SK-N-SH (cell line): ENCODE measurements at regions not wholly inside any gene's neighbourhood (a gene's known extent, or its start where the extent isn't known, plus 50 kb on each side); places are given as distances from the start of the nearest gene placed in this dataset.

Experiments used
- CTCF ChIA-PET: fragments of 300-600, 350-600 bp; formaldehyde crosslinking; extraction: SDS; loops from one replicate; lab custom pipeline; 2021; lab: Yijun Ruan, JAX
- POLR2A ChIA-PET: fragments of 350-600 bp; sonication (Branson Sonifier 250); formaldehyde crosslinking; extraction: SDS; loops from one replicate; lab custom pipeline; 2020; ENCODE audit warnings: antibody characterized with exemption, inconsistent platforms; lab: Yijun Ruan, JAX
- DNase-seq: peaks from one replicate; pipeline ENCODE4 v3.0.0; 2012
- H2AFZ ChIP-seq: fragments of 200-600 bp; sonication (generic); 2 replicates; pipeline ENCODE4 v1.8.1; 2016; ENCODE audit warnings: antibody characterized with exemption, mild to moderate bottlenecking, low read depth
- H3F3A ChIP-seq: fragments of 200-600 bp; sonication (generic); replicated peaks from 2 replicates; pipeline ENCODE3; 2016; ENCODE audit warnings: antibody characterized with exemption, mild to moderate bottlenecking; ENCODE audit not compliant: insufficient read depth
- H3K27ac ChIP-seq, 2 experiments: fragments of 200-500 bp in 1 of 2; fragments of 200-600 bp in 1 of 2; sonication (Bioruptor generic) in 1 of 2; sonication (generic), shearing (Covaris generic) in 1 of 2; 2 replicates each; pipeline versions ENCODE4 v1.5.1 to v1.6.1; 2014 to 2016; ENCODE audit warnings: low read depth in 2 of 2, inconsistent platforms in 1 of 2, low read length in 1 of 2, mild to moderate bottlenecking in 1 of 2, mixed read lengths in 1 of 2
- H3K27me3 ChIP-seq: fragments of 200-600 bp; sonication (generic), shearing (Covaris generic); 2 replicates; pipeline ENCODE4 v1.6.1; 2016; ENCODE audit warnings: mixed run types; ENCODE audit not compliant: insufficient read depth
- H3K36me3 ChIP-seq, 2 experiments: fragments of 200-500 bp in 1 of 2; fragments of 200-600 bp in 1 of 2; sonication (Bioruptor generic) in 1 of 2; sonication (generic) in 1 of 2; replicated peaks in 1 of 2; 2 replicates each; pipeline versions ENCODE3 to v1.5.1; 2014 to 2016; ENCODE audit warnings: low read length in 1 of 2, mild to moderate bottlenecking in 1 of 2; ENCODE audit not compliant: insufficient read depth in 2 of 2, control insufficient read depth in 1 of 2
- H3K4me1 ChIP-seq, 2 experiments: fragments of 200-500 bp in 1 of 2; fragments of 200-600 bp in 1 of 2; sonication (Bioruptor generic) in 1 of 2; sonication (generic), shearing (Covaris generic) in 1 of 2; 2 replicates each; pipeline versions ENCODE4 v1.5.1 to v1.6.1; 2014 to 2016; ENCODE audit warnings: low read depth in 1 of 2, low read length in 1 of 2, mixed run types in 1 of 2; ENCODE audit not compliant: insufficient read depth in 2 of 2, control insufficient read depth in 1 of 2
- H3K4me2 ChIP-seq: fragments of 200-600 bp; sonication (generic), shearing (Covaris generic); 2 replicates; pipeline ENCODE4 v1.6.1; 2017; ENCODE audit warnings: mixed run types
- H3K4me3 ChIP-seq, 2 experiments: fragments of 200-500 bp in 1 of 2; fragments of 200-600 bp in 1 of 2; sonication (Bioruptor generic) in 1 of 2; sonication (generic), shearing (Covaris generic) in 1 of 2; 2 replicates each; pipeline versions ENCODE4 v1.5.1 to v1.8.1; 2014 to 2016; ENCODE audit warnings: low read depth in 2 of 2, inconsistent platforms in 1 of 2, low read length in 1 of 2, mild to moderate bottlenecking in 1 of 2, mixed read lengths in 1 of 2, moderate library complexity in 1 of 2
- H3K79me2 ChIP-seq: fragments of 200-600 bp; sonication (generic); 2 replicates; pipeline ENCODE4 v1.8.1; 2017; ENCODE audit warnings: mild to moderate bottlenecking; ENCODE audit not compliant: insufficient read depth
- H3K9ac ChIP-seq: fragments of 200-600 bp; sonication (generic); 2 replicates; pipeline ENCODE4 v1.6.1; 2017; ENCODE audit warnings: mixed run types
- H3K9me2 ChIP-seq: fragments of 200-600 bp; sonication (generic); 2 replicates; pipeline ENCODE4 v1.6.1; 2017; ENCODE audit warnings: mixed run types
- H3K9me3 ChIP-seq: fragments of 200-600 bp; sonication (generic); 2 replicates; pipeline ENCODE4 v1.6.1; 2017; ENCODE audit warnings: mixed run types, mild to moderate bottlenecking, moderate library complexity
- H4K20me1 ChIP-seq: fragments of 200-600 bp; sonication (generic); 2 replicates; pipeline ENCODE4 v1.6.1; 2017; ENCODE audit warnings: mild to moderate bottlenecking, mixed run types; ENCODE audit not compliant: insufficient read depth
- CHD2 ChIP-seq: fragments of 150-350 bp; IDR thresholded peaks from 2 replicates; pipeline ENCODE4 v1.6.1; 2018; ENCODE audit warnings: low read length; ENCODE audit not compliant: partially characterized antibody
- CTCF ChIP-seq: fragments of 200-600 bp; sonication (generic); IDR thresholded peaks from 2 replicates; pipeline ENCODE4 v1.6.1; 2017; ENCODE audit warnings: antibody characterized with exemption, mild to moderate bottlenecking, moderate library complexity
- ELF1 ChIP-seq: IDR thresholded peaks from 2 replicates; pipeline ENCODE4 v1.4.0; 2012
- FOXJ3 ChIP-seq: sonication (generic); formaldehyde crosslinking; IDR thresholded peaks from 2 replicates; pipeline ENCODE4 v1.5.1; 2020; ENCODE audit warnings: mild to moderate bottlenecking, missing genetic modification reagents
- FOXM1 ChIP-seq: IDR thresholded peaks from 2 replicates; pipeline ENCODE4 v1.4.0; 2012; ENCODE audit warnings: low read depth, mild to moderate bottlenecking
- GABPA ChIP-seq: IDR thresholded peaks from 2 replicates; pipeline ENCODE4 v1.4.0; 2012; ENCODE audit warnings: low read depth, mild to moderate bottlenecking
- GATA2 ChIP-seq: sonication (generic); formaldehyde crosslinking; IDR thresholded peaks from 2 replicates; pipeline ENCODE4 v1.5.0; 2020; ENCODE audit warnings: mild to moderate bottlenecking, missing genetic modification reagents
- IRF3 ChIP-seq: fragments of 150-350 bp; IDR thresholded peaks from 2 replicates; pipeline ENCODE4 v1.6.1; 2016; ENCODE audit warnings: mild to moderate bottlenecking, low read depth, low read length
- JUND ChIP-seq: IDR thresholded peaks from 2 replicates; pipeline ENCODE4 v1.4.0; 2012
- NRF1 ChIP-seq: IDR thresholded peaks from 2 replicates; pipeline ENCODE4 v1.6.1; 2012; ENCODE audit warnings: low read depth, mild to moderate bottlenecking, low read length
- RAD21 ChIP-seq: IDR thresholded peaks from 2 replicates; pipeline ENCODE4 v1.6.1; 2012; ENCODE audit warnings: mild to moderate bottlenecking, low read length
- RFX5 ChIP-seq: IDR thresholded peaks from 2 replicates; pipeline ENCODE4 v1.6.1; 2012; ENCODE audit warnings: mild to moderate bottlenecking, improper control_type of control experiment, low read length
- SMC3 ChIP-seq: IDR thresholded peaks from 2 replicates; pipeline ENCODE4 v1.6.1; 2012; ENCODE audit warnings: low read depth, low read length, improper control_type of control experiment
- TAF1 ChIP-seq: IDR thresholded peaks from 2 replicates; pipeline ENCODE4 v1.6.1; 2012; ENCODE audit warnings: low read depth, mild to moderate bottlenecking, low read length, moderate library complexity, borderline replicate concordance
- USF2 ChIP-seq: fragments of 150-350 bp; IDR thresholded peaks from 2 replicates; pipeline ENCODE4 v1.6.1; 2017; ENCODE audit warnings: antibody characterized with exemption, low read length, low read depth, borderline replicate concordance
- ZBTB33 ChIP-seq: IDR thresholded peaks from 2 replicates; pipeline ENCODE4 v1.4.0; 2012; ENCODE audit warnings: low read depth, borderline replicate concordance
- WGBS: methylation state at CpG from one replicate; pipeline ENCODE4 v1.1.6; 2017; ENCODE audit warnings: low lambda C conversion rate; 5-methylcytosine and 5-hydroxymethylcytosine counted together

- TF ChIP-seq ELF1 = no peak
- no peak for TF ChIP-seq RFX5
- TF ChIP-seq TAF1 = no peak
- TF ChIP-seq JUND = no peak
- TF ChIP-seq IRF3 = no peak
- TF ChIP-seq SMC3 = no peak
- no peak for TF ChIP-seq ZBTB33
- TF ChIP-seq FOXJ3 (CRISPR knock-in tag) = no peak
- no peak for TF ChIP-seq USF2
- TF ChIP-seq, all 33 proteins: peak for 0
- H4K20me1 ChIP-seq = no peaks in the 10 kb centered on the region
- no peak overlapping the region for H3K4me3 ChIP-seq
- no peaks in the 10 kb centered on the region for H3F3A ChIP-seq
- no peaks in the 10 kb centered on the region for H3K4me1 ChIP-seq
- no peaks in the 10 kb centered on the region for H3K9me2 ChIP-seq
- DNase-seq = no peak
- H3K27me3 ChIP-seq = no peaks in the 10 kb centered on the region
- WGBS = 72% methylated on average over 1 of the region's 1 CpG
- POLR2A ChIA-PET = no interaction called here
- H3K79me2 ChIP-seq = no peaks in the 10 kb centered on the region
- H3K9ac ChIP-seq = no peak overlapping the region
- no peak overlapping the region for H2AFZ ChIP-seq
- CTCF ChIA-PET = no interaction called here
- no peaks in the 10 kb centered on the region for H3K36me3 ChIP-seq
- H3K27ac ChIP-seq = no peak overlapping the region
- H3K4me2 ChIP-seq = no peak overlapping the region
- no peaks in the 10 kb centered on the region for H3K9me3 ChIP-seq
Observed at GRCh38 chr1:82606546-82606945, 805.8 kb downstream of the ADGRL2 start.

GRCh38 chr1:82604524-82604923 lies 803.8 kb downstream of the ADGRL2 start:
- Histone ChIP-seq H3K79me2 (no peaks in the 10 kb centered on the region), H3K36me3 (no peaks in the 10 kb centered on the region), H3K9me3 (no peaks in the 10 kb centered on the region), H4K20me1 (no peaks in the 10 kb centered on the region), H3K9me2 (no peaks in the 10 kb centered on the region), H3K27me3 (no peaks in the 10 kb centered on the region), H2AFZ (no peak overlapping the region), H3K4me1 (no peaks in the 10 kb centered on the region), H3K27ac (no peak overlapping the region), H3K9ac (no peak overlapping the region), H3K4me3 (no peak overlapping the region), H3K4me2 (no peak overlapping the region), H3F3A (no peaks in the 10 kb centered on the region)
- no peak for TF ChIP-seq GABPA
- TF ChIP-seq USF2 = no peak
- no peak for TF ChIP-seq RAD21
- TF ChIP-seq FOXM1 = no peak
- TF ChIP-seq SMC3 = no peak
- no peak for TF ChIP-seq CHD2
- TF ChIP-seq NRF1 = no peak
- TF ChIP-seq ELF1 = no peak
- no peak for TF ChIP-seq ZBTB33
- no peak for TF ChIP-seq GATA2 (CRISPR knock-in tag)
- no peak for TF ChIP-seq CTCF
- ChIA-PET POLR2A (no interaction called here), CTCF (no interaction called here)
- WGBS = 66% methylated on average over 4 of the region's 4 CpGs
- DNase-seq = no peak
